Esophagus squamous epithelium (tissue), 4 donors: ENCODE measurements at regions not wholly inside any gene's neighbourhood (a gene's known extent, or its start where the extent isn't known, plus 50 kb on each side); places are given as distances from the start of the nearest gene placed in this dataset.

ENCODE experiments used
- POLR2A ChIP-seq, 4 donors: fragments of 450-650 bp; IDR thresholded peaks; one replicate each; pipeline ENCODE4 v1.6.1; 2017; ENCODE audit warnings: antibody characterized with exemption in 4 of 4, mild to moderate bottlenecking in 4 of 4, moderate library complexity in 3 of 4
- TF ChIP-seq, protein P1 (sequence below), 6 experiments: fragments of 450-650 bp in 4 of 6; fragments of 200-600 bp in 2 of 6; sonication (generic) in 2 of 6; IDR thresholded peaks; one replicate each; pipeline ENCODE4 v1.5.1; 2016 to 2019; ENCODE audit warnings: antibody characterized with exemption in 6 of 6, mild to moderate bottlenecking in 4 of 6, moderate library complexity in 4 of 6

- TF ChIP-seq, protein P1, sequence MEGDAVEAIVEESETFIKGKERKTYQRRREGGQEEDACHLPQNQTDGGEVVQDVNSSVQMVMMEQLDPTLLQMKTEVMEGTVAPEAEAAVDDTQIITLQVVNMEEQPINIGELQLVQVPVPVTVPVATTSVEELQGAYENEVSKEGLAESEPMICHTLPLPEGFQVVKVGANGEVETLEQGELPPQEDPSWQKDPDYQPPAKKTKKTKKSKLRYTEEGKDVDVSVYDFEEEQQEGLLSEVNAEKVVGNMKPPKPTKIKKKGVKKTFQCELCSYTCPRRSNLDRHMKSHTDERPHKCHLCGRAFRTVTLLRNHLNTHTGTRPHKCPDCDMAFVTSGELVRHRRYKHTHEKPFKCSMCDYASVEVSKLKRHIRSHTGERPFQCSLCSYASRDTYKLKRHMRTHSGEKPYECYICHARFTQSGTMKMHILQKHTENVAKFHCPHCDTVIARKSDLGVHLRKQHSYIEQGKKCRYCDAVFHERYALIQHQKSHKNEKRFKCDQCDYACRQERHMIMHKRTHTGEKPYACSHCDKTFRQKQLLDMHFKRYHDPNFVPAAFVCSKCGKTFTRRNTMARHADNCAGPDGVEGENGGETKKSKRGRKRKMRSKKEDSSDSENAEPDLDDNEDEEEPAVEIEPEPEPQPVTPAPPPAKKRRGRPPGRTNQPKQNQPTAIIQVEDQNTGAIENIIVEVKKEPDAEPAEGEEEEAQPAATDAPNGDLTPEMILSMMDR (IDR thresholded peaks at IDR 0.05), result no peak
- no peak for TF ChIP-seq POLR2A (IDR thresholded peaks at IDR 0.05)
These were observed 195.7 kb downstream of the GPX5 start for GRCh38 chr6:28721372-28721771.
